ENCODE measurements at regions not wholly inside any gene's neighbourhood (a gene's known extent, or its start where the extent isn't known, plus 50 kb on each side); places are given as distances from the start of the nearest gene placed in this dataset.

- TF ChIP-seq, protein P1, sequence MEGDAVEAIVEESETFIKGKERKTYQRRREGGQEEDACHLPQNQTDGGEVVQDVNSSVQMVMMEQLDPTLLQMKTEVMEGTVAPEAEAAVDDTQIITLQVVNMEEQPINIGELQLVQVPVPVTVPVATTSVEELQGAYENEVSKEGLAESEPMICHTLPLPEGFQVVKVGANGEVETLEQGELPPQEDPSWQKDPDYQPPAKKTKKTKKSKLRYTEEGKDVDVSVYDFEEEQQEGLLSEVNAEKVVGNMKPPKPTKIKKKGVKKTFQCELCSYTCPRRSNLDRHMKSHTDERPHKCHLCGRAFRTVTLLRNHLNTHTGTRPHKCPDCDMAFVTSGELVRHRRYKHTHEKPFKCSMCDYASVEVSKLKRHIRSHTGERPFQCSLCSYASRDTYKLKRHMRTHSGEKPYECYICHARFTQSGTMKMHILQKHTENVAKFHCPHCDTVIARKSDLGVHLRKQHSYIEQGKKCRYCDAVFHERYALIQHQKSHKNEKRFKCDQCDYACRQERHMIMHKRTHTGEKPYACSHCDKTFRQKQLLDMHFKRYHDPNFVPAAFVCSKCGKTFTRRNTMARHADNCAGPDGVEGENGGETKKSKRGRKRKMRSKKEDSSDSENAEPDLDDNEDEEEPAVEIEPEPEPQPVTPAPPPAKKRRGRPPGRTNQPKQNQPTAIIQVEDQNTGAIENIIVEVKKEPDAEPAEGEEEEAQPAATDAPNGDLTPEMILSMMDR (conservative IDR thresholded peaks at IDR 0.05; ENCODE audit: low read length) = no peak
- no peak for TF ChIP-seq EZH2phosphoT487 (IDR thresholded peaks at IDR 0.05; ENCODE audit: borderline replicate concordance, low read depth, low read length)
These were observed 629.1 kb downstream of the ACTR3B start for GRCh38 chr7:153388611-153389010.
